ENCODE measurements at regions not wholly inside any gene's neighbourhood (a gene's known extent, or its start where the extent isn't known, plus 50 kb on each side); places are given as distances from the start of the nearest gene placed in this dataset.
"Not testable (repeated sequence)": the region's sequence is repeated elsewhere in the genome, so short reads cannot be mapped to it uniquely, and the experiment has no call there.

GRCh38 chr3:190984502-190985244, 122.2 kb upstream of the GMNC start:
- no peak for DNase-seq

- no peak for DNase-seq
These were observed 121.4 kb upstream of the GMNC start for GRCh38 chr3:190983875-190984274.

GRCh38 chr3:190973771-190974170, 111.3 kb upstream of the GMNC start:
- DNase-seq = no peak

GRCh38 chr3:190972840-190973270, 110.4 kb upstream of the GMNC start:
- no peak for DNase-seq

GRCh38 chr3:190972196-190972595, 109.7 kb upstream of the GMNC start:
- DNase-seq = no peak

- no peak for DNase-seq
These were observed 108.1 kb upstream of the GMNC start for GRCh38 chr3:190970560-190970959.

- DNase-seq = no peak
These were observed 106.1 kb upstream of the GMNC start for GRCh38 chr3:190968616-190969015.

- DNase-seq = not testable (repeated sequence)
These were observed 102.4 kb upstream of the GMNC start for GRCh38 chr3:190964931-190965330.

GRCh38 chr3:190959077-190959476, 96.6 kb upstream of the GMNC start:
- no peak for DNase-seq

GRCh38 chr3:190941694-190942260, 79.3 kb upstream of the GMNC start:
- no peak for DNase-seq

GRCh38 chr3:190934616-190935015, 72.1 kb upstream of the GMNC start:
- not testable (repeated sequence) for DNase-seq

GRCh38 chr3:190926619-190927018, 64.1 kb upstream of the GMNC start:
- no peak for DNase-seq

GRCh38 chr3:190912736-190913135, 50.2 kb upstream of the GMNC start:
- no peak for DNase-seq

Measured in NCI-H1694 treated with DMSO at 0.1 percent for 48 hours (cell line).